Hepatocyte (in vitro differentiated cells): ENCODE measurements at regions not wholly inside any gene's neighbourhood (a gene's known extent, or its start where the extent isn't known, plus 50 kb on each side); places are given as distances from the start of the nearest gene placed in this dataset.

Experiments
- DNase-seq: peaks from one replicate; pipeline ENCODE4 v3.0.0-alpha.2; 2016; ENCODE audit warnings: low spot score
- H2AFZ ChIP-seq: fragments of 200-600 bp; sonication (generic); 2 replicates; pipeline ENCODE4 v1.6.0; 2016; ENCODE audit warnings: antibody characterized with exemption, mild to moderate bottlenecking
- H3K27ac ChIP-seq: fragments of 200-600 bp; sonication (generic); 2 replicates; pipeline ENCODE4 v1.5.1; 2016; ENCODE audit warnings: mild to moderate bottlenecking
- H3K27me3 ChIP-seq: fragments of 200-600 bp; sonication (generic); 2 replicates; pipeline ENCODE4 v1.6.1; 2016
- H3K36me3 ChIP-seq: fragments of 200-600 bp; sonication (generic); replicated peaks from 2 replicates; pipeline ENCODE4 v1.5.1; 2016; ENCODE audit warnings: low read depth; ENCODE audit not compliant: insufficient read depth
- H3K4me1 ChIP-seq: fragments of 200-600 bp; sonication (generic); 2 replicates; pipeline ENCODE4 v1.5.1; 2016; ENCODE audit warnings: mild to moderate bottlenecking, moderate library complexity; ENCODE audit not compliant: insufficient read depth
- H3K4me2 ChIP-seq: fragments of 200-600 bp; sonication (generic); 2 replicates; pipeline ENCODE4 v1.6.0; 2016
- H3K4me3 ChIP-seq: fragments of 200-600 bp; sonication (generic); 2 replicates; pipeline ENCODE4 v1.5.1; 2016; ENCODE audit warnings: mild to moderate bottlenecking
- H3K79me2 ChIP-seq: fragments of 200-600 bp; sonication (generic); 2 replicates; pipeline ENCODE4 v1.6.0; 2017; ENCODE audit warnings: mild to moderate bottlenecking
- H3K9me2 ChIP-seq: fragments of 200-600 bp; sonication (generic); replicated peaks from 2 replicates; pipeline ENCODE4 v1.6.0; 2017; ENCODE audit warnings: mild to moderate bottlenecking; ENCODE audit not compliant: insufficient read depth
- H3K9me3 ChIP-seq: fragments of 200-600 bp; sonication (generic); 2 replicates; pipeline ENCODE4 v1.5.1; 2016; ENCODE audit warnings: low read depth, mild to moderate bottlenecking
- H4K20me1 ChIP-seq: fragments of 200-600 bp; sonication (generic); 2 replicates; pipeline ENCODE4 v1.6.0; 2016; ENCODE audit warnings: mild to moderate bottlenecking; ENCODE audit not compliant: insufficient read depth, poor library complexity, severe bottlenecking
- EZH2 ChIP-seq: fragments of 200-600 bp; sonication (generic); IDR thresholded peaks from 2 replicates; pipeline ENCODE4 v1.6.1; 2016; ENCODE audit warnings: antibody characterized with exemption, mild to moderate bottlenecking, borderline replicate concordance
- EZH2phosphoT487 ChIP-seq: fragments of 200-600 bp; sonication (generic); IDR thresholded peaks from one replicate; pipeline ENCODE4 v1.6.1; 2018; ENCODE audit warnings: antibody characterized with exemption, mild to moderate bottlenecking, low read depth, moderate library complexity; ENCODE audit not compliant: unreplicated experiment, severe bottlenecking
- WGBS: methylation state at CpG from one replicate; pipeline ENCODE4 v1.1.6; 2016; ENCODE audit warnings: low lambda C conversion rate; ENCODE audit errors: missing lambda C conversion rate; 5-methylcytosine and 5-hydroxymethylcytosine counted together
- TF ChIP-seq, protein P1 (sequence below): fragments of 200-600 bp; sonication (generic); IDR thresholded peaks from 2 replicates; pipeline ENCODE4 v1.5.1; 2016; ENCODE audit warnings: antibody characterized with exemption, mild to moderate bottlenecking; ENCODE audit not compliant: poor library complexity

- no peaks in the 10 kb centered on the region for H3K9me2 ChIP-seq
- no peaks in the 10 kb centered on the region for H3K36me3 ChIP-seq
- DNase-seq, result no peak
- no peak overlapping the region for H2AFZ ChIP-seq
- no peaks in the 10 kb centered on the region for H3K4me1 ChIP-seq
- no peaks in the 10 kb centered on the region for H3K9me3 ChIP-seq
- no peak overlapping the region for H3K4me2 ChIP-seq
- 92% methylated on average over 3 of the region's 3 CpGs for WGBS
- no peaks in the 10 kb centered on the region for H3K79me2 ChIP-seq
- H4K20me1 ChIP-seq, result no peaks in the 10 kb centered on the region
- no peak overlapping the region for H3K4me3 ChIP-seq
- no peak for TF ChIP-seq EZH2
- TF ChIP-seq EZH2phosphoT487, result no peak
- TF ChIP-seq, protein P1, sequence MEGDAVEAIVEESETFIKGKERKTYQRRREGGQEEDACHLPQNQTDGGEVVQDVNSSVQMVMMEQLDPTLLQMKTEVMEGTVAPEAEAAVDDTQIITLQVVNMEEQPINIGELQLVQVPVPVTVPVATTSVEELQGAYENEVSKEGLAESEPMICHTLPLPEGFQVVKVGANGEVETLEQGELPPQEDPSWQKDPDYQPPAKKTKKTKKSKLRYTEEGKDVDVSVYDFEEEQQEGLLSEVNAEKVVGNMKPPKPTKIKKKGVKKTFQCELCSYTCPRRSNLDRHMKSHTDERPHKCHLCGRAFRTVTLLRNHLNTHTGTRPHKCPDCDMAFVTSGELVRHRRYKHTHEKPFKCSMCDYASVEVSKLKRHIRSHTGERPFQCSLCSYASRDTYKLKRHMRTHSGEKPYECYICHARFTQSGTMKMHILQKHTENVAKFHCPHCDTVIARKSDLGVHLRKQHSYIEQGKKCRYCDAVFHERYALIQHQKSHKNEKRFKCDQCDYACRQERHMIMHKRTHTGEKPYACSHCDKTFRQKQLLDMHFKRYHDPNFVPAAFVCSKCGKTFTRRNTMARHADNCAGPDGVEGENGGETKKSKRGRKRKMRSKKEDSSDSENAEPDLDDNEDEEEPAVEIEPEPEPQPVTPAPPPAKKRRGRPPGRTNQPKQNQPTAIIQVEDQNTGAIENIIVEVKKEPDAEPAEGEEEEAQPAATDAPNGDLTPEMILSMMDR, result no peak
- H3K27ac ChIP-seq, result no peak overlapping the region
- H3K27me3 ChIP-seq, result no peaks in the 10 kb centered on the region
Observed at GRCh38 chr2:144683966-144684365, 164.0 kb upstream of the ZEB2 start.

GRCh38 chr2:144683107-144683753, 163.3 kb upstream of the ZEB2 start:
- Histone ChIP-seq H4K20me1 (no peaks in the 10 kb centered on the region), H3K4me2 (no peak overlapping the region), H3K9me2 (no peaks in the 10 kb centered on the region), H3K36me3 (no peaks in the 10 kb centered on the region), H3K79me2 (no peaks in the 10 kb centered on the region), H3K4me1 (no peaks in the 10 kb centered on the region), H3K27ac (no peak overlapping the region), H2AFZ (no peak overlapping the region), H3K27me3 (no peaks in the 10 kb centered on the region), H3K4me3 (no peak overlapping the region), H3K9me3 (no peaks in the 10 kb centered on the region)
- WGBS, result 68% methylated on average over 6 of the region's 6 CpGs
- no peak for DNase-seq
- TF ChIP-seq, protein P1, result no peak
- TF ChIP-seq EZH2phosphoT487 (no peak), EZH2 (no peak)

DNA sequence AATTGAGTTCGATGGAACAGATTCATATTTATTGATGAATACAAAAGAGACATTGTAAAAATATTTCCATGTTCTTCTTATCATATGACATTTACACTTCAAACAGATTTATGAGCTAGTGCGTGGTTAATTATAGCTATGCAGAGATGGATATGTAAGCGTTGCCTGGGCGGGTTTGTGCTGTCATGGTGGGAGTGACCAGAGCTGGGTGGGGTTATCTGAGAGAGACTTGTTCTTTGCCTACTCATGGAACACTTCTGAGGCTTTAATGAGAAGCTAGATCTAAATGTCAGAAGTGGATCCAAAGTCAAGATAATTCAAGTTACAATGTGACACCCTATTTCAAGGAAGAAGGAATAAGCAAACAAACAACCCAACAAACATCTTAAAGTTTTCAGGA, 162.3 kb upstream of the ZEB2 start:
- H3K27ac ChIP-seq, result no peak overlapping the region
- TF ChIP-seq, protein P1, result no peak
- TF ChIP-seq EZH2, result no peak
- no peak for TF ChIP-seq EZH2phosphoT487
- no peaks in the 10 kb centered on the region for H3K9me2 ChIP-seq
- no peaks in the 10 kb centered on the region for H3K36me3 ChIP-seq
- no peaks in the 10 kb centered on the region for H3K79me2 ChIP-seq
- H4K20me1 ChIP-seq, result no peaks in the 10 kb centered on the region
- H2AFZ ChIP-seq, result no peak overlapping the region
- H3K9me3 ChIP-seq, result no peaks in the 10 kb centered on the region
- H3K4me1 ChIP-seq, result peaks cover 5% of the 10 kb centered on the region
- no peak overlapping the region for H3K4me2 ChIP-seq
- no peaks in the 10 kb centered on the region for H3K27me3 ChIP-seq
- WGBS, result 85% methylated on average over 4 of the region's 4 CpGs
- no peak for DNase-seq
- H3K4me3 ChIP-seq, result no peak overlapping the region
